Activated T-helper 2 cell treated with anti-CD3 and anti-CD28 coated beads, Interferon-gamma antibody, Interleukin-2, Interleukin-4, amounts not matched to agents 10 μg/mL and 5 μg/mL and 100 μg/mL, durations not matched to agents 14 hours and 24 hours and 36 hours (primary cell): ENCODE measurements at regions not wholly inside any gene's neighbourhood (a gene's known extent, or its start where the extent isn't known, plus 50 kb on each side); places are given as distances from the start of the nearest gene placed in this dataset.

Experiments
- DNase-seq: peaks from one replicate; pipeline ENCODE4 v3.0.0; 2021; ENCODE audit warnings: low spot score
- H3K27ac Mint-ChIP-seq: one replicate; pipeline ENCODE4 v1.8.0; 2021; ENCODE audit warnings: mixed read lengths
- H3K27me3 Mint-ChIP-seq: one replicate; pipeline ENCODE4 v1.8.0; 2021; ENCODE audit warnings: low read depth, mixed read lengths
- H3K36me3 Mint-ChIP-seq: one replicate; pipeline ENCODE4 v1.8.0; 2021; ENCODE audit warnings: low read depth, mixed read lengths
- H3K4me1 Mint-ChIP-seq: one replicate; pipeline ENCODE4 v1.8.0; 2021; ENCODE audit warnings: low read depth, mixed read lengths
- H3K4me3 Mint-ChIP-seq: one replicate; pipeline ENCODE4 v1.8.0; 2021; ENCODE audit warnings: low read depth, mild to moderate bottlenecking, moderate library complexity, mixed read lengths
- H3K9me3 Mint-ChIP-seq: one replicate; pipeline ENCODE4 v1.8.0; 2021; ENCODE audit warnings: mixed read lengths
- intact Hi-C: fragments of 100-400 bp; cut with micrococcal nuclease; formaldehyde crosslinking; loops from one replicate; pipeline ENCODE4 v1.15.1; 2023

GRCh38 chr6:149260214-149260874, 57.2 kb upstream of the TAB2 start:
- Mint-ChIP-seq H3K27ac (no peak overlapping the region), H3K4me3 (no peak overlapping the region), H3K9me3 (no peaks in the 10 kb centered on the region), H3K4me1 (peaks cover 33% of the 10 kb centered on the region), H3K27me3 (no peaks in the 10 kb centered on the region), H3K36me3 (no peaks in the 10 kb centered on the region)
- DNase-seq = no peak
- intact Hi-C loops = no loop called here

- no peak overlapping the region for H3K4me3 Mint-ChIP-seq
- no peak overlapping the region for H3K27ac Mint-ChIP-seq
- H3K36me3 Mint-ChIP-seq = no peaks in the 10 kb centered on the region
- H3K4me1 Mint-ChIP-seq = peaks cover 39% of the 10 kb centered on the region
- H3K9me3 Mint-ChIP-seq = no peaks in the 10 kb centered on the region
- DNase-seq = no peak
- intact Hi-C loops = no loop called here
- no peaks in the 10 kb centered on the region for H3K27me3 Mint-ChIP-seq
These were observed 56.0 kb upstream of the TAB2 start for GRCh38 chr6:149261364-149262040.

GRCh38 chr6:149263321-149263720, 54.2 kb upstream of the TAB2 start:
- no peaks in the 10 kb centered on the region for H3K36me3 Mint-ChIP-seq
- intact Hi-C loops = no loop called here
- H3K27me3 Mint-ChIP-seq = no peaks in the 10 kb centered on the region
- H3K4me1 Mint-ChIP-seq = peaks cover 44% of the 10 kb centered on the region
- DNase-seq = no peak
- no peaks in the 10 kb centered on the region for H3K9me3 Mint-ChIP-seq
- H3K27ac Mint-ChIP-seq = no peak overlapping the region
- no peak overlapping the region for H3K4me3 Mint-ChIP-seq

GRCh38 chr6:149264629-149265028, 52.9 kb upstream of the TAB2 start:
- intact Hi-C loops = no loop called here

GRCh38 chr6:149265945-149266344, 51.6 kb upstream of the TAB2 start:
- Mint-ChIP-seq H3K4me3 (no peak overlapping the region), H3K27me3 (no peaks in the 10 kb centered on the region), H3K4me1 (peaks cover 36% of the 10 kb centered on the region), H3K9me3 (peaks cover 3% of the 10 kb centered on the region), H3K36me3 (no peaks in the 10 kb centered on the region), H3K27ac (no peak overlapping the region)
- intact Hi-C loops = no loop called here
- no peak for DNase-seq

More at GRCh38 chr6:149264629-149265028, 52.9 kb upstream of the TAB2 start:
- Mint-ChIP-seq H3K36me3 (no peaks in the 10 kb centered on the region), H3K9me3 (no peaks in the 10 kb centered on the region), H3K27me3 (no peaks in the 10 kb centered on the region), H3K4me3 (no peak overlapping the region), H3K27ac (no peak overlapping the region), H3K4me1 (peaks cover 38% of the 10 kb centered on the region)
- no peak for DNase-seq

- no peak for DNase-seq
- Mint-ChIP-seq H3K9me3 (peaks cover 9% of the 10 kb centered on the region), H3K4me1 (peaks cover 36% of the 10 kb centered on the region), H3K4me3 (no peak overlapping the region), H3K36me3 (no peaks in the 10 kb centered on the region), H3K27ac (no peak overlapping the region), H3K27me3 (no peaks in the 10 kb centered on the region)
- intact Hi-C loops = no loop called here
These were observed 50.9 kb upstream of the TAB2 start for GRCh38 chr6:149266659-149267058.

- H3K4me1 Mint-ChIP-seq = peaks cover 38% of the 10 kb centered on the region
- no peaks in the 10 kb centered on the region for H3K27me3 Mint-ChIP-seq
- intact Hi-C loops = no loop called here
- no peak for DNase-seq
- H3K27ac Mint-ChIP-seq = no peak overlapping the region
- H3K9me3 Mint-ChIP-seq = peaks cover 13% of the 10 kb centered on the region
- no peaks in the 10 kb centered on the region for H3K36me3 Mint-ChIP-seq
- H3K4me3 Mint-ChIP-seq = no peak overlapping the region
These were observed 50.4 kb upstream of the TAB2 start for GRCh38 chr6:149267072-149267471.

- H3K9me3 Mint-ChIP-seq = peaks cover 16% of the 10 kb centered on the region
- intact Hi-C loops = no loop called here
- no peak overlapping the region for H3K27ac Mint-ChIP-seq
- H3K36me3 Mint-ChIP-seq = no peaks in the 10 kb centered on the region
- H3K4me1 Mint-ChIP-seq = peaks cover 43% of the 10 kb centered on the region
- no peak for DNase-seq
- no peaks in the 10 kb centered on the region for H3K27me3 Mint-ChIP-seq
- no peak overlapping the region for H3K4me3 Mint-ChIP-seq
These were observed 49.9 kb upstream of the TAB2 start for GRCh38 chr6:149267513-149268043.
